ENCODE measurements at regions not wholly inside any gene's neighbourhood (a gene's known extent, or its start where the extent isn't known, plus 50 kb on each side); places are given as distances from the start of the nearest gene placed in this dataset.

DNA sequence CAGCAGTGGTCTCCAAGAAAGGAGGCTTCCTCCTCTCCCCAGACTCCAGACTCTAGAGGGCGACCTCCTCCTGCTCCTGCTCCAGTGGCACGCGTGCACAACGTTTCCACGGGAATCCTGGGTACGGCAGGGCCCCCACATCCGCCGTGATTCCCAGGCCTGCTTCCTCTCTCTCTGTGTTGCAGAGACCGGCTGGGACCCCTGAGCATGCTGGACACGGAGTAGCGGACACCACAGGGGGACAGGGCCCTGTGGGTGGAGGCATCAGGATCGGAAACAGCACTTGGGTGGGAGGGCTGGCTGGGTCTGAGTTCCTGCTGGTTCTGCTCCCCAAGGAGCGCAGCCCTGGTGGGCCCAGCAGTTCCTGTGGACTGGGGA lies 75.9 kb upstream of the SLC35G4 start:
- TF ChIP-seq ZNF274 (IDR thresholded peaks at IDR 0.05; ENCODE audit: low read depth, low read length) (no peak), YY1 (IDR thresholded peaks at IDR 0.05; ENCODE audit: insufficient read depth, insufficient read length) (no peak), SUZ12 (IDR thresholded peaks at IDR 0.05; ENCODE audit: extremely low read depth, insufficient read depth, insufficient read length) (no peak)
